Keratinocyte (primary cell): ENCODE measurements at regions not wholly inside any gene's neighbourhood (a gene's known extent, or its start where the extent isn't known, plus 50 kb on each side); places are given as distances from the start of the nearest gene placed in this dataset.

Experiments
- EZH2 ChIP-seq: IDR thresholded peaks from one replicate; pipeline ENCODE4 v1.6.1; 2012; ENCODE audit warnings: inconsistent platforms, mild to moderate bottlenecking, low read length, moderate library complexity
- TF ChIP-seq, protein P1 (sequence below), 3 experiments: IDR thresholded peaks in 1 of 3; conservative IDR thresholded peaks in 1 of 3; optimal IDR thresholded peaks in 1 of 3; 2 replicates in 2 of 3; 3 replicates in 1 of 3; pipeline versions ENCODE3 to v1.5.1; 2011; ENCODE audit warnings: low read length in 3 of 3, mild to moderate bottlenecking in 3 of 3, moderate library complexity in 2 of 3, control low read depth in 1 of 3, inconsistent platforms in 1 of 3; ENCODE audit not compliant: insufficient read depth in 2 of 3; ENCODE audit errors: extremely low read depth in 1 of 3

DNA sequence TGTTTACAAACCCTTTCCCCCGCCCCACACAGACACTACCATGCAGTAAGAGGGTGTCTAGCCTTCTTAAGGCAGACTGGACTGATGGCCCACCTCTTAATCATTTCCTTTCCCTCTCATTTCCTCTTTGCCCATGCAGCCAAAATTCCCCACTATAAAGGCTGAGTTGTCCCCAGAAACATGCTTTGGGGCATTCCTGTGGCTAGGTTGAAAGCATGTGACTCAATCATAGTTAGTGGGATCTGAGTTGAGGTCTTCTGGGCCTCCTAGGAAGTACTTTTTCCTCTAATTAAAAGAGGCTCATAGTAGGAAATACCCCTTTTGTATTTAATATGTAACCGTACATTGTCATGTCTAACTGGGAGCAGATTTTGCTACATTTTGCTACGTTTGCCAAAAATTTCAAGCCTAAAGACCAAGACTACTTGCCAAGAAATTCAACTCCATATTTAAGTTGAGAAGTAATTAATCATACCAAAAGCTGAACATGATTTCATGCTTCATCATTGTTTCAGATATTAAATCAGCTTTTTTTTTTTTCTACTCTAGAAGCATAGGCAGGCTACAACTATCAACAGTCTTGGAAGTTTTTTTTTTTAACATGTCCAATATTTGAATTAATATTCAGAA, 174.7 kb downstream of the ADGRL4 start:
- TF ChIP-seq, protein P1, sequence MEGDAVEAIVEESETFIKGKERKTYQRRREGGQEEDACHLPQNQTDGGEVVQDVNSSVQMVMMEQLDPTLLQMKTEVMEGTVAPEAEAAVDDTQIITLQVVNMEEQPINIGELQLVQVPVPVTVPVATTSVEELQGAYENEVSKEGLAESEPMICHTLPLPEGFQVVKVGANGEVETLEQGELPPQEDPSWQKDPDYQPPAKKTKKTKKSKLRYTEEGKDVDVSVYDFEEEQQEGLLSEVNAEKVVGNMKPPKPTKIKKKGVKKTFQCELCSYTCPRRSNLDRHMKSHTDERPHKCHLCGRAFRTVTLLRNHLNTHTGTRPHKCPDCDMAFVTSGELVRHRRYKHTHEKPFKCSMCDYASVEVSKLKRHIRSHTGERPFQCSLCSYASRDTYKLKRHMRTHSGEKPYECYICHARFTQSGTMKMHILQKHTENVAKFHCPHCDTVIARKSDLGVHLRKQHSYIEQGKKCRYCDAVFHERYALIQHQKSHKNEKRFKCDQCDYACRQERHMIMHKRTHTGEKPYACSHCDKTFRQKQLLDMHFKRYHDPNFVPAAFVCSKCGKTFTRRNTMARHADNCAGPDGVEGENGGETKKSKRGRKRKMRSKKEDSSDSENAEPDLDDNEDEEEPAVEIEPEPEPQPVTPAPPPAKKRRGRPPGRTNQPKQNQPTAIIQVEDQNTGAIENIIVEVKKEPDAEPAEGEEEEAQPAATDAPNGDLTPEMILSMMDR (optimal IDR thresholded peaks at IDR 0.05 in 1 of 3, IDR thresholded peaks at IDR 0.05 in 1 of 3, conservative IDR thresholded peaks at IDR 0.05 in 1 of 3; ENCODE audit: extremely low read depth in 1 of 3, insufficient read depth in 2 of 3, low read length in 3 of 3), result no peak
- TF ChIP-seq EZH2, result no peak
